Upper lobe of left lung (tissue), 4 donors: ENCODE measurements at regions not wholly inside any gene's neighbourhood (a gene's known extent, or its start where the extent isn't known, plus 50 kb on each side); places are given as distances from the start of the nearest gene placed in this dataset.

Source experiments
- CTCF ChIP-seq, 6 experiments: fragments of 450-650 bp in 4 of 6; fragments of 200-600 bp in 2 of 6; sonication (generic) in 2 of 6; IDR thresholded peaks; one replicate each; pipeline ENCODE4 v1.5.1; 2016 to 2019; ENCODE audit warnings: antibody characterized with exemption in 6 of 6
- POLR2A ChIP-seq, 4 donors: fragments of 450-650 bp; IDR thresholded peaks; one replicate each; pipeline ENCODE4 v1.5.1; 2016 to 2017; ENCODE audit warnings: antibody characterized with exemption in 4 of 4, mild to moderate bottlenecking in 2 of 4
- POLR2AphosphoS5 ChIP-seq, 2 donors: sonication (generic); formaldehyde crosslinking; IDR thresholded peaks; one replicate each; pipeline ENCODE4 v1.5.1; 2017; ENCODE audit warnings: antibody characterized with exemption in 2 of 2

- TF ChIP-seq POLR2AphosphoS5 (IDR thresholded peaks at IDR 0.05) (no peak), POLR2A (IDR thresholded peaks at IDR 0.05) (no peak), CTCF (IDR thresholded peaks at IDR 0.05) (peak in 1 of 6 experiments; percentile 11)
Measured at GRCh38 chr5:120055858-120056257, 408.2 kb upstream of the PRR16 start.
